ENCODE measurements at regions not wholly inside any gene's neighbourhood (a gene's known extent, or its start where the extent isn't known, plus 50 kb on each side); places are given as distances from the start of the nearest gene placed in this dataset.
"Not testable (repeated sequence)": the region's sequence is repeated elsewhere in the genome, so short reads cannot be mapped to it uniquely, and the experiment has no call there.

DNA sequence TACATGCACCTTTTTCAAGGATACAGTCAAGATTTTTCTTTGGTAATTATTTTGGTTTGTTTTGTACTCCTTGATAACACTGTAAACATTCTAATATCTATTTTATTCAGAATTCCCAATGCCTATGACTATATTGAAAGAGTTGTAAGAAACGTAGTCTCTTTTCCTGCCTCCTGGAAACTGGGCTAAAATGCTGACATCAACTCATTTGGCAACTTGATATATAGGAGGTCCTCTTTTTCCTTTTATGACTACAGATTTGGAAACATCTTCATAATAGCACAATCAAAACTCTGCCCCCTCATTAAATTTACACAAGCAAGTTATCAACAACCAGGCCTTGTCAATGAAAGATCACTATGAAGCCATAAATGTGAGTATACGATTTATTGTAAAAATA lies 422.3 kb upstream of the PCDH15 start:
- DNase-seq, result no peak

DNA sequence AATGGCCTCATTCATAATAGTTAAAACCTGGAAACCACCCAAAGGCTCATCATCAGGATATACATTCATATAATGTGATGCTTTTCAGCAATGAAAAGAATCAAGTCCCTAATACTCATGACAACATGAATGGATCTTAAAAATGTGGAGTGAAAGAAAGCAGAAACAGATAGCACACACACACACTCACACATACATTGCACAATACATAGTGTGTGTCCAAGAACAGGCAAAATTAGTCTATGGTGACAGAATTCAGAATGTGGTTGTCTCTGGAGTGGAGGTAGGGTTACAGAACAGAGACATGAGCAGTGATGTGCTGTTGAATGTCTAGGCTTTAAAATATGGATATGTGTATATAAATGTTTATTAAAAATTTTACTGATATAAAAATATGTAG lies 419.9 kb upstream of the PCDH15 start:
- no peak for DNase-seq

DNA sequence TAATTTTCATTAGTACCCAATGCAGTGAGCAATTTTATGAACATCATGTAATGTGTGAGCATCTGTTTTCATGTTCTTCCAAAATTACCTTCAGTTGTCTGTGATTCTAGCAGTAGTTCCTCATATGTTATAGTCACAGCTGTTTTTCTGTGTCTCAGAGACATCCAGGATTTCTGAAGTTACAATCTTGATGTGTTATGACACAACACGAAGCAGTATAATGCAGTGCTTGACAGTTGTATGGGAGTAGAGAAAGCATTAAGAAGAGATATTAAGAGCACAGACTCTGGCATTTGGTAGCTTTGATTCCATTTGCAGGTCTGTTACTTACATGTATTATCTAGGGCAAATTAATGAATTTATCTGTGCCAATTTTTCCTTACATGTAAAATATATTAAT lies 414.7 kb upstream of the PCDH15 start:
- no peak for DNase-seq

DNA sequence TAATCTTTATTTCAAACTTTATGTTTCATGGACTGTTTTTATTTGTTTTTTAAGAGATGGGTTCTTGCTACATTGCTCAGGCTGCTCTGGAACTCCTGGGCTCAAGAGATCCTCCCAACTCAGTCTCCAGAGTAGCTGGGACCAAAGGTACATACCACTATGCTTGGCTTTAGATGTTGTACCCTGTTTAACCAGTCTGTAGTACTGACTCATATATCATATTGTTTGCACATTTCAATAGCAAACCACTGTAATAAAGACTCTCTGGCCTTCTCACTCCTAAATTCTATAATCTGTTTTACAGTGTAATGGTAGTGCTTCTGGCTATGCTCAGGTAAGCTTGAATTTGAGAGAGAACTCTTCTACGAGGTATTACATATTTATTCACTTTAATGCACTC lies 413.6 kb upstream of the PCDH15 start:
- no peak for DNase-seq

DNA sequence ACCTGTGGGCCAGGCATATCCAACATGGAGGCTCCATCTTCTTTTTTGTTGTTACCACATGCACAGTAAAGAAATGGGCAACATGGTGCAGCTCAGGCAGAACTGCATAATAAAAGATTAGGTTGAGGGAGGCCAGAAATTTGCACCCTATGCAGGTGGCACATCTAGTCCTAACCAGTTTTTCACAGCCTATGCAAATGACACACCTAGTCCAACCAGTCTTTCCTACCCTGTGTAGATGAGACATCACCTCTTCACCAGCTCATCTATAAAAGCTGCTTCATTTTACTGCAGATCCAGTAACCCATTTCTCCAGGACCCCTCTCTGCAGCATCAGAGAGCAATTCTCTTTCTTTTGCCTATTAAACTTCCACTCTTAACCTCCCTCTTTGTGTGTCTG lies 411.0 kb upstream of the PCDH15 start:
- no peak for DNase-seq

DNA sequence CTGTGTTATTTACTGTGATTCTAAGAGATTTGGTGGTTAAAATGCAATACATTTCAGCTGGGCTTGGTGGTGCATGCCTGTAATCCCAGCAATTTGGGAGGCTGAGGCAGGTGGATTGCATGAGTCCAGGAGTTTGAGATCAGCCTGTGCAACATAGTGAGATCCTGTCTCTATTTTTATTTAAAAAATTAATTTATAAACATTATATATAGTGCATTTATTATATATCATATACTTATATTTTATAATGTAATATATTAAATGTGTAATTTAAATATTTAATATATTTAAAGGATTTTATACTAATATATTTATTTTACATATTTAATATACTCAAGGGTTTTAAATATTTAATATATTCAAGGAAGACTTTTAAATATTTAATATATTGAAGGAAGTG lies 402.8 kb upstream of the PCDH15 start:
- no peak for DNase-seq

DNA sequence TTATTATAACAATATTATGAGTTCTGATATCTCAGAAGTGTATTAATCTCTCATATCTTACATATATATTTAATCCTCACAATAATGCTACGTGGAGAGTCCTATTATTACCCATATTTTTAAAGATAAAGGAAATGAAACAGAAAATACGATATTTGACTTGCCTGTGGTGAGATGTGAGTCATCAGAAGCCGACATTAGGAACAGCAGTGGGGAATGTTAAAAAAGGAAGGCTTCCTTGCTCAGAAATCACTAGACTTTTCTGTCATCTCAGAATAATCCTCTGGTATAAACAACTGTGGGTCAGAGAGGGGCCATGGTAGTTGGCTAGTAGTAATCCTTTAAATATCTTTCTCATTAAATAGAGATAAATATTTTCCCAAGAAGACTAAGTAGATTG lies 402.3 kb upstream of the PCDH15 start:
- DNase-seq, result peak in 2 of 3 donors; percentile 3 to 21

DNA sequence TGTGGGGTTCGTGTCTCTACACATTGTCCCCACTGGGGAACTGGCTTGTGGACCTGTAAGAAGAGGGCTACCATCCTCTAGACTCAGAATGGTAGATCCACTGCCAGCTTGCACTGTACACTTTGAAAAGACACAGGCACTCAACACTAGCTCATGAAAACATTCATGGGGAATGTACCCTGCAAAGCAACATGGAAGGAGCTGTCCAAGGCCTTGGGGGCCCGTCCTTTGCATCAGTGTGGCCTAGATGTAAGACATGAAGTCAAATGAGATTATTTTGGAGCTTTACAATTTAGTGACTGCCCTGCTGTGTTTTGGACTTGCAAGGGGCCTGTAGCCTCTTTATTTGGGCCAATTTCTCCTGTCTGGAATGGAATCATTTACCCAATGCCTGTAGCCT lies 399.0 kb upstream of the PCDH15 start:
- DNase-seq, result no peak

DNA sequence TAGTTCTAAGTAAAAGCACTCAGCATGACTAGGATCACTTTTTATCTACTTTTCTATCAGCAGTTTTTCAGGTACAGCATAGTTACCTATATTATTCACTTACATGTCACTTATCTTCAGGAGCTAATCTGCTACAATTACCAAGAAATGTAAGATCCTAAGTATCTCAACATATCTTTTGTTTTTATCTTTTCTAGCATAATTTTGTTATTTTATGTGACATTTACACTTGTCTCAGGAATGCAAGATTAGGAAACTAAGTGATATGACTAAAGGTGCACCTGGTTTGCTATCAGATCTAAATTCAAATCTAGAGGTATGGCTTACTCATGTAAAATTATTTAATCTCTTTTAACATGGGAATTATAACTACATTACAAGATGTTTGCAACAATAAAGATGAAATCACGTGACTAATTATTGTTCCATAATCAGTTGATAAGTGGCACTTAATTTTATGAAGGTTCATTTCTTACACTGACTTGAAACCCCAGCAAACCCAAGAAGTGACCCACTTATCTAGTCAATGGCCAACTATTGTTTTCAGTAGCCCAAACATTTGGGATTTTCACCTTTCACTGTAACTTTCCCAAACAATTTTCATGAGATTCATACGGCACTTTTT lies 390.3 kb upstream of the PCDH15 start:
- no peak for DNase-seq

DNA sequence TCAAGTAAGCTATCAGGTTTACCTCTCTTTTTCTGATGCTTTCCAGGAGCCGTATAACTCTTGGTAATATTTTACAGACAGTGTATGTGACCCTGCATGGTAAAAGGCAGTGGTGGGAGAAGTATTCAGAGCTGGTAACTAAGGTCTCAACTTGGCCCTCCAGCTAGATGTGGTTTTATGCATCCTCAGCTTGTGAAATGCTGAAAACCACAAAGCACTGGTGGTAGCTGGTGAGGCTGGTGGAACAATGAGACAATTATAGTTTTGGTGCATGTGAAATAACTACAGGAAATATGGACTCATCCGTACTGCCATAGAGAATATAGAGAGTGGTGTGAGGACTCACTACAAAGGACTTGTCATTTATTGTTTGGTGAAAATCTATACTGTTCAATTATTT lies 383.0 kb upstream of the PCDH15 start:
- DNase-seq, result no peak

DNA sequence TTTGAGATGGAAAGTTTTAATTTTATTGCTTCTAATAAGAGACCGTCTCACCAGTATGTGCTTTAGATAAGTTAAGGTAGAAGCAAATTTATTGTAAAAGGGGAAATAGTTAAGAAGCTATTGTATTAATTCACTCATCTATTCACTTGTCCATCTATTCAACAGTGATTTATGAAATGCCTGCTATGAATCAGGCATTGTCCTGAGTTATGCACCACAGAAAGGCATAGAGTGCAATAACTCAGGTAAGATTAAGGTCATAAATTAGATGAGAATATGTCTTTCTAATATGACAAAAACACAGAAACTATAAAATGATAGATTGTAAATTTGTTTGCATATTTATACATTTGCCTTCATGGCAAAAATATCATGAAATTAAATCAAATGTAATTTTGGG lies 379.3 kb upstream of the PCDH15 start:
- no peak for DNase-seq

DNA sequence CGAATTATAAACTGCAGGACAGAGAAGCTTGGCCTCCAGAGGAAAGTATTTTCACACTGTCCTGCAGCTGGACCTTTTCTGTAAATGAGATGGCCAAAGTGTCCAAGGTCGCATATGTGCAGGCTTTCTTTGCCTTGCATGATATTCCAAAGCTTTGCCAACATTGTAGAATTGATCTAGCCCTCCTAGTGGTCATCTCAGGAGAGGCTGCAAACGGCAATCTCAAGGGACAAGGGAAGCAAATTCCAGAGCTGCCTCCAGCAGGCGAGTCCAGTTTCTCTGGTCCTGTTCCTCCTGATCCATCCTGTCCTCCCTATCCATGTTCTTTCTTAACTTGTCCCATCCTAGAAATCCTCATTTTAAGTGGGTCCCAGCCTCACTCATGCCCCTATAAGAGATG lies 373.4 kb upstream of the PCDH15 start:
- no peak for DNase-seq

DNA sequence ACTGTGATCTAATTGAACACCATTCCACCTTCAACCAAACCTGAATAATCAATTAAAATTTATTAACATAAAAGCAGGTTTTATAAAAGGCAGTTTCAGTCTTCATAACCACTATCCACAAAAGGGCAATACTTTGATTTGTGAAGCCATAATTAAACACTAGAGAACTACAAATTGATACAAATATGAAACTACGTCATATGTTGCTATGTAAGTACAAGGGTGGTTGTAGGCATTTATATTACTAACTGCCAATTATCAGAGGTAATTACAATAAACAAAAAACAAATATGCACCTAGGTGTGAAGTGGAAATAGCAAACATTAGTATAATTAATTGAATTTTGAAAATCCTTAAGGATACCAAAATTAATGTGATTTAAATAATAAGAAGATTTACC lies 368.5 kb upstream of the PCDH15 start:
- no peak for DNase-seq

DNA sequence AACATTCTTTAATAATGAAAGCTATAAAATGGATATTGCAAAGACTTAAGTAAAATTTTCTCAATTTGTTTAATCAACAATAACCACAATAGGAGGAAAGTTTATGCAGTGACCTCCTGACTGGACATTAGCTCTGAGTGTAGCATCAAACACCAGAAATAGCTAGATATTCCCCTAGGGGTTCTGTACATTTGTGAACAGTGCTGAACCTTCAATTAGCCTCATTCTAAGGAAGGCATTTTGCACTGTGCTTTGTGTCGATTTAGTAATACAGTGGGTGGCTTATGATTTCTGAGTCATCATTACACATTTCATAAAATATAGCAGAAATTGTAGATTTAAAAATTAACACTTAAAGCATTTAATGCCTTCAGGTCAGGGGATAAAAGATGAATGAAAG lies 367.3 kb upstream of the PCDH15 start:
- no peak for DNase-seq

DNA sequence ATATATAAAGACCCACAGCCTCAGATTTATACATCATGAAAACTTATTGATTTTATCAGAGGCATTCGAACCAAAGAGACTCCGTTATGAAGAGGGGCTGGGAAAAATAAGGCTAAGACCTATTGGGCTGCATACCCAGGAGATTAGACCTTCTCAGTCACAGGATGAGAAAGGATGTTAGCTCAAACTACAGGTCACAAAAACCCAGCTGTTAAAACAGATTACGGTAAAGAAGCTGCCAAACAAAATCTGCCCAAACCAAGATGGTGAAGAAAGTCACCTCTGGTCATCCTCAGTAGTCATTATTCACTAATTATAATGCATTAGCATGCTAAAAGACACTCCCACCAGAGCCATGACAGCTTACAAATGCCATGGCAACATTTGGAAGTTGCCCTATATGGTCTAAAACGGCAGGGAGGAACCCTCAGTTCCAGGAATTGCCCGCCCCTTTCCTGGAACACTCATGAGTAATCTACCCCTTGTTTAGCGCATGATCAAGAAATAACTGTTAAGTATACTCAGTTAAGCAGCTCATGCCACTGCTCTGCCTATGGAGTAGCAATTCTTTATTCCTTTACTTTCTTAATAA lies 362.5 kb upstream of the PCDH15 start:
- DNase-seq, result no peak

DNA sequence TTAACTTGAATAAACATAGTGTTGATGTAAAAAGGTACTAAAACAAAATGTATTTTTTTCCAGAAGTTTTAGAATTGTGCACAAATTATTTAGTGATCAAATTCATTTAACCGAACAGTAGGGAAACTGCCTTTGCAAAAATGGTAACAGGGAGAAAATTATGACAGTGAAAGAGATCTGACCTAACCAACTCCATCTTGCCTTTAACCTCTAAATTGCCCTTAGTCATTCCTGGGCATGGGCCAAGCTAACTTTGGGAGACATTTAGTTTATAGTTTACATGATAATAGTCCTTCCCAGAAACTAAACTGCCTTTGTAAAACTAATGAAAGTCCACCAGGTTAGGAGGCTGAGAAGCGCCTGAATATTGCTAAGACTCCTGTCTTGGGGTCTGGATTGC lies 361.3 kb upstream of the PCDH15 start:
- DNase-seq, result not testable (repeated sequence)

DNA sequence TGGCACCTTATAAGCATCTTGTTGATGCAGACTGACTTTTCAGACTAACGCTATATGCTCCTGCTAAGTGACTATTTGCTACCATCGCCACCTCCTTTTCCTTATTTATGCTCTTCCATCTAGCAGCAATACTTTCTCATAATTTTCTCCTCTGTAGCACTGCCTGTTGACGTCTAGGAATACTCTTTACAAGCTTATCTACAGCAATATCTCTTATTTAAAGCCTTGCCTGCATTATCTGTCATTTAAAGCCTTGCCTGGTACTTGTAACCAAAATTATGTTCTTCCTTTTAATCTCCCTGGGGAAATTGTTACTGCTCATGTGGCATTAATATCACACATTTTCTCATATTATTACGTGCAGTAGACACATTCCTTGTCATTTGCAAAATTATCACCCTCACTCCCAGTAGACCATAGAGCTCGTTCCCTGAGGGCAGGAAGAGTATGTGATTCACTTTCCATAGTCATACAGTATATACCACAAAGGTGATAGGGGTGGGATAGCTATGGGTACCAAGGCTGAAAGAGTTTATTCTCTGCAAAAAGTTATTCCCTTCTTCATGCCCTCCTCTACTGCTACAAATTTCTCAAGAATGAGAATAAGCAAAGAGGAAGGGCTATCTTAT lies 359.7 kb upstream of the PCDH15 start:
- no peak for DNase-seq

DNA sequence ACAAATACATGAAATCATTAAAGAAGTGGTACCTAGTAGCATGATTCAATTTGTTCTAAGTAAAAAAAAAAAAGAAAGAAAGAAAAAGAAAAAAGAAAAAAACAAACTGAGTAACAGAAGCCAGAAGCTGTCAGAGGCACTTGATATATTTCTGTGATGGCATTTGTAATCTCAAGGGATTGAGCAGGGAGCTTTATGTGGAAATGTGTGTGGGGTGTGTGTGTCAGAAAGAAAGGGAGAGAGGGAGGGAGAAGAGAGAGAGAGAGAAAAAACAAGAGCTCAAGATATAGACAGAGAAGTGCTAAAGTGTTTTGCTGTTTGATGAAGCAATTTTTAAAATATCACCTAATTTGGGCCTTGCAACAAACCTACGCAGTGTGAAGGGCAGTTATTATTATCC lies 357.6 kb upstream of the PCDH15 start:
- DNase-seq, result no peak

DNA sequence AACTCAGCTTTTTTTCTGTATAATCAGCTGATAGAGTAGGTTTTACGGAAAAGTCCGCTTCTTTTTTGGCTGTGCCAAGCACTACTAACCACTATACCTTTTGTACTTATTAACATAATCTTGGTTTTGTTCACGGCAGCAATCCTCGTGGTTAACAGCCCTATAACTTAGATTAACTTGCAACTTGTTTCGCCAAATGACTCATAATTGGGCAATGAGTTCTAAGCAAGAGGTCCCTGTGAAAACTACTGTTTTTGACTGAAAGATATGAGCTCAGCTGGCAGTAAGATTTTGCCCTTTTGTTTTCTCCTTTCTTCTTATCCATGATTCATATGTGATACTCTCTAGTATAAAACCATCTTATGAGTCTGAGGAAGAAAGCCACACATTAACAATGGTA lies 345.0 kb upstream of the PCDH15 start:
- DNase-seq, result no peak

DNA sequence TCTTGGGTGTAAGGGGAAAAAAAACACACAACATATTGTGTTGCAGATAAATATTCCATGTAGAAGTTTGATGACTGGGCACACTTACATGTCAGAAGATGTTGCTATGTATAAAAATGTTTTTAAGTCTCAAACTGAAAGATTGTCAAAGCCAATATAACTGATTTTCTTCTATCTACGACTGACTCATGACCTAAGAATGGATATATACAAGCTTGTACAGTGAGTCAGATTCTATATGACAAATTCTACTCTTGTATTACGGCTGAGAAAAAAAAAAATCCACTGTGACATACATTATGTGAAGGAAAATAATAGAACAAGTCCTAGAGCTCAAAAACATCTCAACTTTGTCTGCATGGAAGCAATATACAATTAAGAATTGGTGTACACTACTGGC lies 343.0 kb upstream of the PCDH15 start:
- no peak for DNase-seq

DNA sequence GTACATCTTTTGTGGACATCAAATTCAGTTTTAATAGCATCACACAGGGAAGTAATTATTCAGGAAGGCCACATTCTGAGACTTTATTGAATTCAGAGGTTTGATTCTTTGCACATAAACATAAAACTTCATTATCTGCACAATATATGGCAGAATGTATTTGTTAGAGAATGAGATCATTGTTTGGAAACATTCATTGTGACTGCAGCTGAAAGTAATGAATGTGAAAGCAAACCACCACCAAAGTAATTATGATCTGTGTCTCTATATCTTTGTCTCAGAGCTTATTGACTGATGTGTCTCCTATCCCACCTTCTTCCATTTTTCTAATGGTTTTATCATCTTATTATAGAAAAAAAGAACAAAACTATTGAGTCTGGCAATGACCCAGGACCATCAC lies 340.9 kb upstream of the PCDH15 start:
- DNase-seq, result no peak

DNA sequence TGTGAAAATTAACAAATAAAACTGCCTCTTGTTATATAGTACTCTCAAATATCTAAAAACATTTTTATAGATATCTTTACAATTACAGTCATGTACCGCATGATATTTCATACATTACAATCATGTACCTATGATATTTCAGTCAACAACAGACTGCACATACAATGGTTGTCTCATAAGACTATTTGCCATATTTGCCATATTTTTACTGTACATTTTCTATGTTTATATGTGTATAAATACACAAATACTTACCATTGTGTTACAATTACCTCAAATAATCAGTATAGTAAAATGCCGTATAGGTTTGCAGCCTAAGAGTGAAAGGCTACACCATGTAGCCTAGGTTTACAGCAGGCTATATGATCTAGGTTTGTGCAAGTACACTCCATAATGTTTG lies 336.0 kb upstream of the PCDH15 start:
- no peak for DNase-seq

DNA sequence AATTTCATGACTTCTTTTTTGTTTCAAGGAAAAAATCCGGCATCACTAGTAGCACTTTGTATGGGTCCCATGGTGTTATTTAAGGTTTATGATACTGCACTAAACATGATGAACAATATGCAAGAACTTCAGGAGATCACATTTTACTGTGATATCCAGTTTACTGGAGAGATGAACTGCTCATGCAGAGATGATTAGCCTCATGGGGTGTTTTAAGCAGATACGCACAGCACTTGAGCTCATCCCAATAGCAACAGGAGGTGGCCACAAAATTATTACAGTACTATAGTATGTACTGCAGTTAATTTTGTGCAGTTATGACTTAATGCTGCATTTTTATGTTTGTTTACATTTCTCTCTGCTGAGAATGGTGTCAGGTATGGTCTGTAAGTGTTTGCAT lies 303.7 kb upstream of the PCDH15 start:
- DNase-seq, result no peak

DNA sequence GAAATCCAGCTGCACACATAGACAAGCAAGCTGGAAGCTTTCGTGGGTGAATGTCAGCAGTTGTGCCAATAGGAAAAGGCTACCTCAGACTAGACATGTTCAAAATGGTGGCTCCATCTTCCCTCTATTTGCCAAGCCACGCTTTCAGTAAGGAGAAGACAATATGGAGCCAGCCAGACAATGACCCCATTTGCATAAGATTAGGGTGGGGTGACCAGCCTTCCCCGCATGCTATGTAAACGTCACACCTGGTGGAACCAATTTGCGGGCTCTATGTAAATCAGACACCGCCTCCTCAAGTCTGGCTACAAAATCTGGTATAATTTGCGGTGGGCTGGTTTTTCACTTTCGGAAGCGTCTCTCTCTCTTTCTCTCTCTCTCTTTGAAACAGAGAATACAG lies 297.4 kb upstream of the PCDH15 start:
- DNase-seq, result no peak

Data from suppressor macrophage treated with lipopolysaccharide for 1 hour (primary cell).